ENCODE measurements at regions not wholly inside any gene's neighbourhood (a gene's known extent, or its start where the extent isn't known, plus 50 kb on each side); places are given as distances from the start of the nearest gene placed in this dataset.
A peak's percentile ranks its signal among the peaks of the same experiment; 100 is the strongest.

GRCh38 chr1:81032973-81033425 is 767.7 kb upstream of the ADGRL2 start:
- ATAC-seq (no peak), DNase-seq (no peak)
- intact Hi-C loops (cut with micrococcal nuclease), result no loop called here

GRCh38 chr1:81032374-81032773 is 768.4 kb upstream of the ADGRL2 start:
- no peak for ATAC-seq

DNA sequence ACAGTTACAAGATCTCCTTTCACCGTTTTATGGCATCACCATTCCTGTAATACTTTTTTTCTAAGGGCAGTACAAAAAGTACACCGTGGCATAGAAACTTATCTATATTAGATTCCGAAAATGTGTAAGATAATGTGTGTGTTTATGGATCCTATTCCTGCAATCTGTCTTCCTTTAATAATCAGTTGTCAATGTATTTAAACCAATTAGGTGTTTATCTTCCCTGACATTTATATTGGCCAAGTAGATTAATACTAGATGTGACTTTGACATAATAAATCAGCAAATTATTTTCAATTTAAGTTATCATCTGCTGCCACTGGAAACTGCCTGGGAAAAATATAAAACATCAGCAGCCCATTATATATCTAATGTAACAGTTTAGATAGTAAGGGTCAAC is 770.3 kb upstream of the ADGRL2 start:
- DNase-seq, result no peak
- ATAC-seq, result no peak
- intact Hi-C loops (cut with micrococcal nuclease), result no loop called here

More at GRCh38 chr1:81032374-81032773, 768.4 kb upstream of the ADGRL2 start:
- intact Hi-C loops (cut with micrococcal nuclease), result no loop called here
- no peak for DNase-seq

- intact Hi-C loops (cut with micrococcal nuclease), result no loop called here
- no peak for ATAC-seq
- no peak for DNase-seq
Observed at GRCh38 chr1:81029266-81029665, 771.5 kb upstream of the ADGRL2 start.

GRCh38 chr1:81023187-81023724 is 777.5 kb upstream of the ADGRL2 start:
- DNase-seq (no peak), ATAC-seq (no peak)
- intact Hi-C loops (cut with micrococcal nuclease), result no loop called here

- no peak for DNase-seq
- intact Hi-C loops (cut with micrococcal nuclease), result no loop called here
- no peak for ATAC-seq
Observed at GRCh38 chr1:81021134-81021533, 779.6 kb upstream of the ADGRL2 start.

DNA sequence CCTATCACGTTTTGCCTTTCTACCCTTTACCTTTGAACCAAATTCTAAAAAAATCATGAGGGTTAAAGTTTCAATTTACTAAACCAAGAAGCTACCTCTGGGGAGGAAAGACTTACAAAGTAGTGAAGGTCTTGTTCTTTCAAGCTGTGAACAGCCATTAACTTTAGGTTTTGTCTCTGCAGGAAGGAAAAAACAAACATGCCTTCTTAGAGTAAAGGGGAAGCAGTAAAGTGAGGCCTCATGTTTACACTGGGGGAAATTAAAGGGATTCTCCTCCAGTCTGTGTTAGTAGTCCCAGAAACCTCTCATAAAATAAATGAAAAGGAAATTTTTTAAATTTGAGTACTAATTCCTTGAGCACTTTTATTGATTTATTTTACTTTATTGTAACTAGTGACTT is 780.2 kb upstream of the ADGRL2 start:
- DNase-seq (no peak), ATAC-seq (no peak)
- intact Hi-C loops (cut with micrococcal nuclease), result no loop called here

DNA sequence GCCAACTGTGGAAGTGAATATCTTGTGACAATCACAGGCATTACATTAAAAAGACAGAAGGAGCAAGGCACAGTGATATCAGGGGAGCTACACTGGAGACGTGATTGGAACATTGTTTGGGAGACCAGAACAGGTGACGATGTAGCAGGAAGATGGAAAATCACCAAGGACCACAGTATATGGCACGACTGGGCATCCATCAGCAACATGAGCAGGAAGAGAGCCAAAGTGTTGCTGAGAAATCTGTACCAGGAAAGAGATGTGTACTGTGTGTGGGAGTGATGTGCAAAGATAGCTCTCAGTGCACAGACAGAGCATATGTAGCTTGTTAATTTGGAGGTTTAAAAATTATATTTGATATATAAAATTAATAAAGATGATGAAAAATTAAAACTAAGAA is 790.6 kb upstream of the ADGRL2 start:
- no peak for ATAC-seq

DNA sequence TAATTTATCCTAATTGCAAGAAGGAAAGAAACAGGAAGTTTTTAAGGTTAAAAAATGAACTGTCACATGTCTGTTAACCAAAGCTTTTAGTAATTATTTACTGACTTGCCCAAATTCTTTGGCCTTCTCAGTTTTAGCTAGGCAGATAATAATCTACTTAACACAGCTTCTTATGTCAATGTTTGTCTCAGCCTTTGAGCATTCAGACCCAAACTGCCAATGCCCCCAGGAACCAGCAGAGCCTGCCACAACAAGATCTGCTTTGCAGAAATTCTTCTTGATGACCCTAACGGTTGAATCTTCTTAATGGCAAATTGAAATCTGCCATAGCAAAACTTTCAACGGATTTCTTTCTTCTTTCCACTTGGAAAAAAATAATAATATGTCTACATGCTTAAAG is 792.4 kb upstream of the ADGRL2 start:
- DNase-seq (no peak), ATAC-seq (no peak)
- intact Hi-C loops (cut with micrococcal nuclease), result no loop called here

More for the DNA sequence above, 790.6 kb upstream of the ADGRL2 start:
- intact Hi-C loops (cut with micrococcal nuclease), result no loop called here
- DNase-seq, result no peak

DNA sequence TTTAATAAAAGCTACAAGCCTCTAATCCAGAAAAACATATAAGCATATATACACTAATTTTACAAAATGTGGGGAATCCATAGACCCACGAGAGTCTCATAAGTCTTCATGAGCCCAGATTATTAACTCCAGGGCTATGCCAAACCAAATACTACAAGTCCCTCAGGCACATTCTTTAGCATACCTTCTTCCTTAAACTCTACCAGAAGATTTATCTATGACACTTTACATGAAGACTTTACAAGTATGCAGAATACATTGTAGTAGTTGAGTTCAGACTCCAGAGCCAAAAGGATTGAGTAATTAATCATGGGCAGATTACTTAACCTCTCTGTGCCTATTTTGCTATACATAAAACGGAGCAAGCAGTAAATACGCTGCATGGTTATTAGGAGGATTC is 793.7 kb upstream of the ADGRL2 start:
- intact Hi-C loops (cut with micrococcal nuclease), result no loop called here
- ATAC-seq, result no peak
- DNase-seq, result no peak

GRCh38 chr1:81006502-81006901 is 794.2 kb upstream of the ADGRL2 start:
- intact Hi-C loops (cut with micrococcal nuclease), result no loop called here
- ATAC-seq (no peak), DNase-seq (no peak)

- DNase-seq (peak; percentile 58), ATAC-seq (peak; percentile 86)
Observed at GRCh38 chr1:81004011-81004410, 796.7 kb upstream of the ADGRL2 start.

DNA sequence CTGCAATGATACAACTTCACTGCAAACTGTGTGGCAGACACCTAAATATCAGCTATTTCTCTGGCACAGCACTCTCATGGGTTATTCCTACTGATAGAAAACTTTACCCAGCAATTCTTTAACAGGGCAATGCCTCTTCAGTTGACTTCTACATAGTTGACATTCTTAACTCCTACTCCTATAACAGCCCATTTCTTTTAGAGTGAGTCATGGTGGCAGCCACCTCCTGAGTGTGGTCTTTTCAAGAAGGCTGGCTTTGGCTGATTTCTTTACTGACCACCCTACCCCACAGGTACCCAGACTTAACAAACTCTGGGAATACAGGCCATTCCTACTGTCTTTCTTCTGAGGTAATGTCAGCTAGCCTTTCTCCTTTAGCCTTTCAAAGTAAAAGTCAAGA is 805.8 kb upstream of the ADGRL2 start:
- no peak for ATAC-seq
- intact Hi-C loops (cut with micrococcal nuclease), result no loop called here
- no peak for DNase-seq

More at GRCh38 chr1:81004011-81004410, 796.7 kb upstream of the ADGRL2 start:
- intact Hi-C loops (cut with micrococcal nuclease), result no loop called here

DNA sequence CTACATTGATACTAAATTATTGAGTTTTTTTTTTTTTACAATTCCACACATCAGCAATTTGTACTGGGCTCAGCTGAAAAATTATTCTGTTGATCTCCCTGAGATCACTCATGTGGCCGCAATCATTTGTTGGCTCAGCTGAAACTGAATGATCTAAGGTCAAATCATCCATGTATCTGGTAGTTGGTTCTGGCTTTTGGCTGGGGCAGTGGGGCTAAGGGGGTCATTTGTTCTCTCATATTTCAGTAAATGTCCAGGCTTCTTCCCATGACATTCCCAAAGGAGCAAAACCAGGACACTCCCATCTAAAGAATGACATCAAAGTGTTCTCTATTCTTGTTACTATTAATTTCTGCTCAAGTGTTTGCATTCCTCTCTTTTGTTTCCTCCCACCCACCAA is 806.7 kb upstream of the ADGRL2 start:
- DNase-seq (no peak), ATAC-seq (no peak)
- intact Hi-C loops (cut with micrococcal nuclease), result no loop called here

DNA sequence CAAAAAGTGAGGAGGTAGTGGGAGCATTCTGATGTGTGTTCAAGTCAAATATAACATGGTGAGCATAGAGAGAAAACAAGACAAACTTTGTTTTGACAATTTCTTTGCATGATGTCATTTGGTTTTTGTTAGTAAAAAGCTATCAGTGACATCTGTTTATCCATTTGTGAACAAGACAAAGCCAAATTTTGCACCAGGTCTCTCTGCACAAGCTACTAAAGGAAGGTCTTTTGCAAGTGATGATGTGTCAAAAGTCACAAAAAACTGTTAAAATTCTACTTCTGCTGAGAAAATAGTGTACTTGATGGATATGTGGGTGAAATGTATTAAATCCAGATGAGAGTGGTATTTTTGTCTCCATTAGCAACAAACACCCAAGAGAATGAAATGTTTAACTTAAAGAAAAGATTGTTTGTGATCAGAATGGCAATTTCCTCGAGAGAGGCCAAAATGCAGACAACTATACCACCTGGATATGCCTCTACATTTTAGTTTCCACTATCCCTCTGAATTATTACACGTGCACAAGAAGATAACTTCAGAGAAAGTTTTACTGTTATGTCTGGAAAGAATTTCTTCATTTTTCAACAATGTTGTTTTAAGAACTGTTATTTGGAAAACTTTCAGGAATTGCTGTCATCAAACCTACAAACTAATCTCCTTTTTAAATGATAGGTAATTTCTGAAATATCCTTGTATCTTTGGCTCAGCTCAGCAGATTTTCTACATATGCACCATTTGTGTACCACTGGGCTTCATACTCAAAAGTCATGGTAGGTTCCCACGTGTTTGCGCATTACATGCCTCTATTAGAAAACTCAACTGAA is 807.4 kb upstream of the ADGRL2 start:
- intact Hi-C loops (cut with micrococcal nuclease), result no loop called here
- DNase-seq, result no peak

DNA sequence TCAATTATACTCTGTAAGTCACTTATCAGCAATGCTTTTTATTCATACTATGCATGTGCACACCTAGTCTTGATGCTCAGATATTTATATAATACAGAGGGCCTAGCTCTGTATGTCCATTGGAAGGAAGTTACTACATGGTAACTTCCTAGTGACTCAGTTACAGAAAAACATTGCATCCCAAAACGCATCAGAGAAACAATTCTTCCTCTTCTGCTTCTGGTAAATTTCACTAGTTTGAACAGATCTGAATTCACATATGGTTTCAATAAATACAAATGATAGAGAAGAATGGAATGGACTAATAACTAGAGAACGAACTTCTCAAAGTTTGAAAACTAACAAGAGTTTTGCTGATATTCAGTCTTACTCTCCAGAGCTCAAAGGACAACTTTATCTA is 811.3 kb upstream of the ADGRL2 start:
- DNase-seq, result no peak
- intact Hi-C loops (cut with micrococcal nuclease), result no loop called here
- ATAC-seq, result no peak

More for the DNA sequence above, 807.4 kb upstream of the ADGRL2 start:
- ATAC-seq, result no peak

- DNase-seq (no peak), ATAC-seq (no peak)
- intact Hi-C loops (cut with micrococcal nuclease), result no loop called here
Observed at GRCh38 chr1:80988926-80989325, 811.8 kb upstream of the ADGRL2 start.

GRCh38 chr1:80987824-80988223 is 812.9 kb upstream of the ADGRL2 start:
- no peak for ATAC-seq

GRCh38 chr1:80987106-80987505 is 813.6 kb upstream of the ADGRL2 start:
- ATAC-seq (no peak), DNase-seq (no peak)
- intact Hi-C loops (cut with micrococcal nuclease), result no loop called here

More at GRCh38 chr1:80987824-80988223, 812.9 kb upstream of the ADGRL2 start:
- intact Hi-C loops (cut with micrococcal nuclease), result no loop called here
- no peak for DNase-seq

GRCh38 chr1:80982831-80983230 is 817.9 kb upstream of the ADGRL2 start:
- intact Hi-C loops (cut with micrococcal nuclease), result no loop called here
- no peak for ATAC-seq

GRCh38 chr1:80973101-80973500 is 827.6 kb upstream of the ADGRL2 start:
- DNase-seq, result no peak
- no peak for ATAC-seq
- intact Hi-C loops (cut with micrococcal nuclease), result no loop called here

More at GRCh38 chr1:80982831-80983230, 817.9 kb upstream of the ADGRL2 start:
- DNase-seq, result no peak

Data from left ventricle myocardium superior (tissue), 1 donor.